OCI-LY3 (cell line): ENCODE measurements at regions not wholly inside any gene's neighbourhood (a gene's known extent, or its start where the extent isn't known, plus 50 kb on each side); places are given as distances from the start of the nearest gene placed in this dataset.

ENCODE experiments used
- CTCF ChIP-seq: fragments of 200-600, 300-600 bp; sonication (generic); IDR thresholded peaks from 2 replicates; pipeline ENCODE4 v1.5.1; 2014; ENCODE audit warnings: antibody characterized with exemption, low read length, low read depth
- EZH2phosphoT487 ChIP-seq: fragments of 200-600 bp; shearing (Covaris generic); IDR thresholded peaks from 2 replicates; pipeline ENCODE4 v1.6.1; 2018; ENCODE audit warnings: antibody characterized with exemption, mixed run types, low read depth

GRCh38 chr18:22098563-22098989 is 70.8 kb upstream of the GATA6 start:
- no peak for TF ChIP-seq CTCF
- TF ChIP-seq EZH2phosphoT487: no peak
